SW 1271 (cell line): ENCODE measurements at regions not wholly inside any gene's neighbourhood (a gene's known extent, or its start where the extent isn't known, plus 50 kb on each side); places are given as distances from the start of the nearest gene placed in this dataset.
"Not testable (repeated sequence)": the region's sequence is repeated elsewhere in the genome, so short reads cannot be mapped to it uniquely, and the experiment has no call there.

Experiments used
- DNase-seq, 2 experiments: peaks; one replicate each; lab custom pipeline; 2025; lab: John Stamatoyannopoulos, UW

DNA sequence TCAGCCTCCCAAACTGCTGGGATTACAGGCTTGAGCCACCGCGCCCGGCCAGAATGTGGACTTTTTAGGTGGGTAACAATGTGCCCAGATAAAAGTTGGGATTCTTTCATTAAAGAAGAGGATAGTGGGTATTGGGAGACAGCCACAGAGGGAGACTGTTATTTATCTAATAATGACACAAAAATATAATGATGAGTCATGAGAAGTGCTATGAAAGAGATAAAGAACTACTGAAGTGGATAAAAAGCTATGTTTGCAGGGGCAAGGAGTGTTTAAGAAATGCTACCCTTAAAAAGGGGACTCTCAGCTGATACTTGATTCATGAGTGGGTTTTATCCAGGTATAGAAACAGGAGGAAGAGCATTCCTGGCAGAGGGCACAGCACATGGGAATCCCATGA, 143.6 kb upstream of the ERCC6L2 start:
- no peak for DNase-seq

DNA sequence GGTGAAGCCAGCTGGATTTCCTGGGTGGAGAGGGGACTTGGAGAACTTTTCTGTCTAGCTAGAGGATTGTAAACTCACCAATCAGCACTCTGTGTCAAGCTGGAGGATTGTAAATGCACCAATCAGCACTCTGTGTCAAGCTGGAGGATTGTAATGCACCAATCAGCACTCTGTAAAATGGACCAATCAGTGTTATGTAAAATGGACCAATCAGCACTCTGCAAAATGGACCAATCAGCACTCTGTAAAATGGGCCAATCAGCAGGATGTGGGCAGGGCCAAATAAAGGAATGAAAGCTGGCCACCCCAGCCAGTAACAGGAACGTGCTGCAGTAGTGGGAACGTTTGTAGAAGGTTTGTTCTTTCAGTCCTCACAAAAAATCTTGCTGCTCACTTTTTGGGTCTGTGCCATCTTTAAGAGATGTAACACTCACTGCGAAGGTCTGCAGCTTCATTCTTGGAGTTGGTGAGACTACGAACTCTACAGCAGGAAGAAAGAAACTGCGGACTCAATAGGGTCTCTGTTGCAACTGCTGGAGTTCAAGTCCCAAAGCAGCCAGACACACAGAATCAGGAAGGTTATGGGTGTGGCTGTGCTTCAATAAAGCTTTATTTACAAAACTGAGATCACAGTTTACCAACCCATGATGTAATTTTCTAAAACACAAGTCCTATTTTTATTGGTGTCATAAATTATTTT, 145.7 kb upstream of the ERCC6L2 start:
- DNase-seq: no peak

DNA sequence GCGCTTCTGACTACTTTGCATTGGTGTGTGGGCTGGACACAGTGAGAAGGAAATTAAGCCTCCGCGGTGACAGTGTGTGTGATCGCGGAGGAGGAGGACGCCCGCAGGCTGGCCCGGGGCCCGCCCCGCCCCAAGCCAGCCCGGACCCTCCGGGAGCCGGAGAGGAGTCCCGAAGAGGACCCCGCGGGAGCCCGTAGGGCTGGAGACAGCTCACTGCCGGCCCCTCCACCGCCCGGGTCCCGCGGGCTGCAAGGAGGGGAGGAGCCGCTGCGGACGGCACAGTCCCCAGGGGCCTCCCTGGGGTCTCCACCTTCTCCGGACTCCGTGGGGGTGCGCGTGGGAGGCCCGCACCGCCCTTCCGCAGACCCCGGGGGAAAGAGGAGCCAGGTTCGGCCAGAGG, 146.4 kb upstream of the ERCC6L2 start:
- no peak for DNase-seq

DNA sequence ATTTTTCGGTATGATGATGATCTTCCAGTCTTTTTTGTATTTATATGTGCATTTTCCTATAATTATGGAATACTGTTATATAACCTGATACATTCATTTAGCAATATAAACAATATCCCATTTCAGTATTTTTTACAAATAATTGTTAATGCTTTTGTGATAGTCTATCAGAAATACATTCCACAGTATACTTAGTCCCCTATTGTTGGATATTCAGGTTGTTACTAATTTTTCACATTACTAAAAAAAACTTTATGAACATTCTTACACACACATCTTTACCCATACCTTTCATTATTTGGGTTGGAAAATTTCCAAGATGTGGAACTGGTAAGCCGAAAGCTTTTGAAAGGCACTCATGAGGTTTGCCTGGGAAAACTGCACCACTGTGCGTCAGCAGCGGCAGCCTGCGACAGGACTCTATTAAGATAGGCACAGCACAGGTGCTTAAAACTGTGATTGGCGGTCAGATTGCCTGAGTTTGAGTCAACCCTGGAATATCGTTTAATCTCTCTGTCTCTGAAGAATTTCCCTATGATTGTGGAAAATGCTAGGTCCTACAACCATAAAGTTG, 147.5 kb upstream of the ERCC6L2 start:
- no peak for DNase-seq

DNA sequence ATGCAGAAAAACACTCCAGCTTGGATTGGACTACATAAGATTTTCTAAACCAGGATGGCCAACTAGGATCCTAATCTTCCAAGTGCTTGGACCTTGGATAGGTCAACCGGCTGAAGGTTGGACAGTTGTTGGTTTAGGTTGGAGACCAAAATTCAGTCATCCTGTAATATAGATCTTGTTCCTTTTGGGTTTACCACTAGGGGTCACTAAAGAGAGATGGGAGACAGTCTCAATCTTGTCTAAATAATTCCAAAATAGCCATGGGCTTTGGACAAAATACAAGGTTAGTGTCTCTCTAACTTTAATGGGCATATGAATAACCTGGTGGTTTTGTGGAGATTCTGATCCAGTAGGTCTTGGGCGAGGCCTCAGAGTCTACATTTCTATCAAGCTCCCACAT, 148.7 kb upstream of the ERCC6L2 start:
- DNase-seq: peak in 1 of 2 experiments; percentile 57

DNA sequence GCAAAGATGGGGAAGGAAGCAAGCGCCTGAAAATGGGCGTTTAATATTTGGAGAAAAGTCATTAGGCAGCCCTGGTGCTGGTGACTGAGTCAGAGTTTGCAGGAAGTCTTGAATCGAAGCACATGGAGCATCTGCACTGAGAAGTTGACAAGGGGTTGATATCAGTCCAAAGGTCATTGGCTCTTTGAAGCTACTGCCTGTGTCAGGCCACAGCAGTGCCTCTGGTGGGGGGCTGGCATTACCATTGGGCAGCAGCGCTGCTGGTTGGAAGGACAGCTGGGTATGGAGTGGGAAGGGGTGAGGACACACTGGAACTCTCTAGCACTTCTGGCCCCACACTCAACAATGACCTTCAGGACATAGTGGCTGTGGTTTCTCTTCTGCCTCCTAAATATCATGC, 150.4 kb upstream of the ERCC6L2 start:
- no peak for DNase-seq

DNA sequence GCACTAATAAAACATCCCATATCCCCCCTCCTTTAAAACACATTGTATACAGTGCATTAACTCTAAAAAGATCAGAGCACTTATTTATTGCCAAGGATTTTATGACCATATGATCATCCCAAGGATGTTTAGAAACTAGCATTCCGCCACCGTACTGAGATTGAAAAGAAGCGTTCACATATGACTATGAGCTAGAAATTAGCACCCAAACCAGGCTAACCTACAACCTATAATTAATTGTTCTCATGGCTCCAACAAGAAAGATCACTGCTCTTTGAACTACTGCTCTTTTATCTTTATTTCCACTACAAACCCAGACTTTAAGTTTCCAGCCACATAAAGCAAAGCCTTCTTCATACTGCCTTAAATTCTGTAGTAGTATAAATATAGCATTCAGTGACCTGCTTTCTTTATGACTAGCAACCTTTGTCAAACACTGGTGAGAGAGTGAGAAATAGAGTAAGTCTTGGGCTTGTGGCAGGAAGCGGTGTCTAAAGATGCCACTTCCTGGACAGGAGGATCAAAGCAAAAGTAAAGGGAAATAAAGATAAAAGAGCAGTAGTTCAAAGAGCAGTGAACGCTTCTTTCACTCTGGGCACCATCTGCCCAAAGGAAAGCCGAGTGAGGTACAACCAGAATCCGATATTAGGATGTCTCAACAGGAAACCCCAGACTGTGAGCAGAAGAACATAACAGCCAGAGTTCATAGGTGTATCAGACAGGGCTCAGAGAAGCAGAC, 151.1 kb upstream of the ERCC6L2 start:
- DNase-seq: no peak

DNA sequence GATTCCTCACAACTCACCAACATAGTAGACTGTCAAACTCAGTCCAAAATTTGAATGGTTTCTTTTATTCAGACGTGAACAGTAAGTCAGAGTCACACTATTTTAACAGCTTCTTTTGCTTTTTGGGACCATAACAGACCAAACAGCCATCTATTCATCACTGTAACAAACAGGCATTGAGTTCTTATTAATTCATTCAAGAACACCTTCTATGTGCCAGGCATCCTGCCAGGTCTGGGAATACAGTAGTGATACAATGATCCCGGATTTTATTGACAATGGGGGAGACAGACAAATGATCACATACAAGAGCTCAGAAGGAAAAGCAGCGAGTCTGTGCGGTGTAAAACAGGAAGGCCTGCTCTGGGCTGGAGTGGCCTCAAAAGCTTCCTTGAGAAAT, 153.3 kb upstream of the ERCC6L2 start:
- no peak for DNase-seq

DNA sequence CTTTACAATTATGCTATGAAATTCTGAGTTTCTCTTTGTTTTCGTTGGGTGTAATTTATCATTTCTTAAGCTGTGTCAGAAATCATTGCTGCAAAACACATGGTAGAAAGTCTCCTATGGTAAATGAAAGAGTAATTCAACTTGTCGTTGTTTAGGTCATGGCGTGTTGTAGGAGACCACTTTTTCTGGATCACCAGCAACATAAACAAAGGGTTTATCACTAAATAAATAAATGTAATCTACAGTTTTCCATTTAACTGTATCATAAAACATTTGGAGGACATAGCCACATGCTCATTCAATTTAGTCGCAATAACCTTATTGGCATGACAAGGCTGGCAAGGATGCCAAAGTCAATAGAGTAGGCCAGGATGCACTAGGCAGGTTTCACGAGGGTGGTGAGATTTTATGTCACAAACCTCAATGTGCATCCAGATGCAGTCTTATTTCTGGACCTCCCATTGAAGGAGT, 154.4 kb upstream of the ERCC6L2 start:
- DNase-seq: no peak

DNA sequence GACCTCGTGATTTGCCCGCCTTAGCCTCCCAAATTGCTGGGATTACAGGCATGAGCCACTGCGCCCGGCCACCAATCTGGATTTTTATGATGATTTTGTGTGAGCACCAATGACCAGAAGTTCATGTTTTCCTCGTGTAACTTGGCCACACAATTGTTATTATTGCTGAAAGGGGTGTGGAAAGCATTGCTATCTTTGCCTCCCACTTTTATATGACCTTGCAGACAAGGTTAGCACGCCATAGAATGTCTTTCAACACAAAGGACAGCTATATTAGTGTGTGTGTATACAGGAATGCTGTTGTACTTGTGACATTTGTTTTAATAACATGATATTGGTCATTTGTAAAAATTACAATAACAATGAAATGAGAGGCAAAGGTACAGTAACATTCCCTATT, 155.0 kb upstream of the ERCC6L2 start:
- DNase-seq: no peak

DNA sequence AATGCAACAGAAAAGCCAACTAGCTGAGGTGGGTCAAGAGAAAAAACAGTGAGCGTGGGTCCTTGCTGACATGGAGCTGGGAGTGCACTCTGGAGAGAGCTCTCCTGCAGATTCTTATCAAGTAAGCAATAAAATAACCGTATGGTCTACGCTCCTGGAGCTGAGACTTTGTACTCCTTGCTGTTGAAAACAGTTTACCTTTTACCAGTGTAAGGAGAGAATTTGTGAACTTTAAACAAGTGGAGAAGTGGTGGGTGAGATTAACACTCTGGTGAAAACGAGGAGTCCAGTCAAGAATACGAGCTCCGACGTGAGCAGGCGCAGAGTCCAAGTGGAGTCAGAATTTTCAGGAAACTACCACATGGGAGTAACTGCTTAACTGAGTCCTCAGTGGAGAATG, 156.1 kb upstream of the ERCC6L2 start:
- DNase-seq: no peak

DNA sequence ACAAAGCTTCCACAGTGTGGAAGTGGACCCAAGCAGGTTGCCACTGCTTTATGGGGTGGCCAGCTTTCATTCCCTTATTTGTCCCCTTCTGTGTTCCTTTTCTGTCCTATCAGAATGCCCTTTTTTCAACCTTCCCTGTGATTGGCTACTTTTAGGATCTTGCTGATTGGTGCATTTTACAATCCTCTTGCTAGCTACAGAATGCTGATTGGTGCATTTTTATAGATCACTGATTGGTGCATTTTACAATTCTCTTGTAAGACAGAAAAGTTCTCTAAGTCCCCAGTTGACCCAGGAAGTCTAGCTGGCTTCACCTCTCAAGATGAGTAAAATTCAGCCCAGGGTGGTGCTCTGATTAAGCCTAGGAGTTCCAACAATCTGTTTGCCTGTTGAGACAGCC, 157.2 kb upstream of the ERCC6L2 start:
- DNase-seq: no peak

DNA sequence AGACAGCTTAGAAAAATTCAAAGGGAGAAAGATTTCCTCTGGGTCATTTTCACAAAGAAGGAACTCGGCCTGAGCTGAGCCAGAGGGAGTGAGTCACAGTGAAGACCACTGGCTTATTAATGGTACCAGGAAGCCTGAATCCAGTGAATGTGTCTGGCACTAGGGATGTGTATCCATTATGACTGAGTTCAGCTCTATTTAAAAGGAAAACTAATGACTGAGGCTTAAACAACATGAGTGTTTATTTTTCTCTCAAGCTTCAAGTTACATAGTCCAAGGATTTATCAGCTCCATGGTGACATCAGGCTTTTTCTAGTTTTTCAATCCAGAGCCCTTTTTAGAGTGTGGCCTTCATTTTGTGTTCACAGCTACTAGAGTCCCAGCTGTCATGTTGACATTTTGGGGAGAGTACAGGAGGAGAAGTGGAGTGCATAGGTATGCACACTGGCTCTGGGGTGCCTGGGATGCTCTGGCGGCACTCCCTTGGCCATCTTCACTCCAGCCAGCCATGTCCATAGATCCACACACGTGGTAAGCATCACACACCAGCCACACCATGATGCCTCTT, 159.5 kb upstream of the ERCC6L2 start:
- no peak for DNase-seq

DNA sequence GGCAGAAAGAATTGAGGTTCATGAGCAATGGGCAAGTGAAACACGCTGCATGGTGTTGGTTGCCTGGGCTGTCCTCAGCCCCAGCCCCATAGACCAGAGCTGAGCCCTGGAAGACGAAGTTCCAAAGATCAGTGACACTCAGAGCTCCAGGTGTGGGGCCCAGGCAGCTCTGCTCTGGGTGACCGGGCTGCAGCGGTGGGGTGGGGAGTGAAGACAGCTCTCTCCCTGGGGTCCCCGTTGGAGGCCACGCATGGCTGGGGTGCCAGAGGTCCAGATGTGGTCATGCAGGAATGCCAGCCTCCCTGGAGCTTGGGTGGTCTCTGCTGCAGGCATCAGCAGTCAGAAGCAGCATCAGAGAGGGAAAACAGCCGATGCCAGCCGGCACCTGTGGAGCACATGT, 165.0 kb upstream of the ERCC6L2 start:
- no peak for DNase-seq

DNA sequence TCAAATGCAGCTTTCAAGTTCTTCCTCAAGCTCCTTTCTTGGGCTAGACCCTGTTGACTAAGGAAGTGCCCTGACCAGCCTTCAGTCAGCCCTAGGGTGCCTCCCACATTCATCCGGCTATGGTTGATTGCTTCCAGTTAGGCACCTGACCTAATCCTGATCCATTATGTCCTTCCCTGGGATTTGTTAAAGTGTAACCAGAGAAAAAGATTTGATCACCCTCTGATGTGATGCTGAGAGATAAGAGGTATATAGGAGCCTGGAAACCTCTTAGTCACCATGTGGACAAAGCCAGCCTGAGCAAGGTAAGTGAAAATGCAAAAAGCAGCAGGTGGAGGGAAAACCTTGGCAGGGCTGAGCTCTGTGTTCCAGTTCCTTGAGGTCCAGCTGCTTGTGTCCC, 178.8 kb upstream of the ERCC6L2 start:
- DNase-seq: no peak

DNA sequence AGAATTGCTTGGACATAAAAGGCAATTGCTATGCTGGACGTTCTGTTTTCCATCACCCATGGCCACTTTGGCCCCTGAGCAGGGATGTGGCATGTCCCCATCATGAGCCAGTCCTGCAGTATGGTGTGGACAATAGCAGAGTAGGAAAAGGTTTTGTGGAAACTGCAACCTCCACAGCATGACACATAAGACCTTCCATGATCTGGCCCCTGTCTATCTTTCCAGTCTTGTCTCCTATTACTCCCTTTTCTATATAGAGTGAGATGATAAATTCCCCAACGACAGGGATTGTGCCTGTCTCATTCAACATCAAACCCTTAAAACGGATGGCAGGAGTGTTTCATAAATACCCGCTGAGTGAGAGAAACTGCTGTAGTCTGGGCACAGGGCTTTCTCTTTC, 174.7 kb upstream of the PTCH1 start:
- no peak for DNase-seq

DNA sequence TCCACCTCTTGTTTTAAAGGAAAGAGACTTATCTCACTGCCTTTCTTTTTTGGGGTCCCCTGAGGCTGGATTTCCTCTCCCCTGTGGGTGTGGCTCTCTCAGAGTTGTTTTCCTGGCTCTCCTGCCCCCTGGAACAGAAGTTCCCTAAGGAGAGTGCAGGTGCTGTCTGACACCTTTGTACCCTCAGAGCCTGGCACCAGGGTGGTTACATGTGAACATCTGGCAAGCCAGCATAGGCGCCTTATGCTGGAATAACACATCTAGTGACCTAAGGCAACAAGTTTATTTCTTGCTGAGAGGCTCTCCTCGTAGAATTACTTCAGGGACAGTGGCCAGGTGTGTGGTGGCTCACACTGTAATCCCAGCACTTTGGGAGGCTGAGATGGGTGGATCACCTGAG, 172.9 kb upstream of the PTCH1 start:
- DNase-seq: no peak

DNA sequence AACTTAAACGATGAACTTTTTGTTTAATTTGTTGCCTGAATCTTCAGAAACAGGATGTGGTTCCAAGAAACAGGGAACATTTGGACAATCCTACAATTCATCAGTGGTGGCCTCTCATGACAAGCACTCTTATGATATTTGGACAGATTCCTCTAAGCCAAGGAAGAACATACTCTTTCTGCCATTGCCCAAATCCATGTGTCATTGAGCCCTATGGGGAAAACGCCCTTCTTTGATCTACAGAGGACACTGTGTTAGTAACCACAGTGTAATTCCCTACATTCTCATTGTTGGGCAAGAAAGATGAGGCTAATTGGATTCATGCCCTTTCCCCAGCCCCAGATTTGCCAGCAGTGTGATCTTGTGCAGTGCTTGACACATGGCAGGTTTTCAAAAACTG, 167.7 kb upstream of the PTCH1 start:
- DNase-seq: no peak

DNA sequence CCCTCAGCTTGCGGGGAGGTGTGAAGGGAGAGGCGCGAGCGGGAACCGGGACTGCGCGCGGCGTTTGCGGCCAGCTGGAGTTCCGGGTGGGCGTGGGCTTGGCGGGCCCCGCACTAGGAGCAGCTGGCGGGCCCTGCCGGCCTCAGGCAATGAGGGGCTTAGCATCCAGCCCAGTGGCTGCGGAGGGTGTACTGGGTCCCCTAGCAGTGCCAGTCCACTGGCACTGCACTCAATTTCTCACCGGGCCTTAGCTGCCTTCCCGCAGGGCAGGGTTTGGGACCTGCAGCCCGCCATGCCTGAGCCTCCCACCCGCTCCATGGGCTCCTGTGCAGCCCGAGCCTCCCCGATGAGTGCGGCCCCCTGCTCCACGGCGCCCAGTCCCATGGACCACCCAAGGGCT, 163.5 kb upstream of the PTCH1 start:
- not testable (repeated sequence) for DNase-seq

DNA sequence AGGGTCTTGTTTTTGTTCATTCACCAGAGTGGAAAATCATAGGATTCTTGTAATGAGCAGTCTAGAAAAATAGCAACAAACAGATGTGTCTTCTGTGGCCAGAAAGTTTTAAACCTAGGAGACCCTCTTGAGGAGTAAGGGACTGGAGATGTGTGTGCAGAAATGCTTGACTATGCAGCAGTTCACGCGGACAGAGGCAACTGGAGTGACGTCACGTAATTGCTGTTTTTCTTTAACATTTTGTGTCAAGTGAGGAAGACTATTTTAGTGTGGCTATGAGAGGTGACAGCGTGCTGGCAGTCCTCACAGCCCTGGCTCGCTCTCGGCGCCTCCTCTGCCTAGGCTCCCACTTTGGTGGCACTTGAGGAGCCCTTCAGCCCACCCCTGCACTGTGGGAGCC, 163.1 kb upstream of the PTCH1 start:
- DNase-seq: no peak

DNA sequence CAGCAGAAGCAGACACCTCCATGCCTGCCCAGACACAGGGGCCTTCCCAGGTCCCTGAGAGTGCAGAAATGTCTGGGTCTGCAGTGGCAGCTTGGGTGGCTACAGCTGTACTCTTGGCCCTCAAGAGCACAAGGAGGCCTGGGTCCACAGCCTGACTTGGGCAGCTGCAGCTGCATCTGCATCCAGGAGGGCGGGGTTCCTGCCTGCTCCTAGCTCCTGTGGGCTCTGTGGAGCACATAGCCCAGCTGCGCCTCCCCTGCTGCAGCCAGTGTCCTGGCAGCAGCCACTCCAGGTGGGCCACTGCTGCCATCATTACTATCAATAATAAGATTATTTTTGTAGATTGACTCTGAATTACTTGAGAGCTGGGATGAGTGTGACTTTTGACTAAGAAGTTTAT, 162.0 kb upstream of the PTCH1 start:
- no peak for DNase-seq

DNA sequence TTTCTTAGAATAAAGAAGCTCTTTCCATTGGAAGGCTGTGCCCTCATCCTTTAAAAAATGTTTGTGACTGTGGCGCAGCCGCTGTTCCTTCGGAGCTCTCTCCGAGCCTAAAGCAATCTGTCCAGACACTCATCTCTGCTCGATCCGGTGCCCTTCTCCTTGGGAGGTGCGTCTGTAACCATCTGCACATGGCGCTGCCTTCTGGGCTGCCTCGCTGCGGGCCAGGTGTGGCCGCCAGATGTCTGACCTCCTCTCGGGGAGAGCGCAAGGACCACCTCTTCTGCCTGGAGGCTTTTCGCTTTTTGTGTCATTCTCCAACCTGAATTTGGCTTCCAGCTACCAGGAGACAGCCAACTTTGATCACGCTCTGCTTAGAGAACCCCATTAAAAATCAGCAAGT, 153.4 kb upstream of the PTCH1 start:
- DNase-seq: no peak

DNA sequence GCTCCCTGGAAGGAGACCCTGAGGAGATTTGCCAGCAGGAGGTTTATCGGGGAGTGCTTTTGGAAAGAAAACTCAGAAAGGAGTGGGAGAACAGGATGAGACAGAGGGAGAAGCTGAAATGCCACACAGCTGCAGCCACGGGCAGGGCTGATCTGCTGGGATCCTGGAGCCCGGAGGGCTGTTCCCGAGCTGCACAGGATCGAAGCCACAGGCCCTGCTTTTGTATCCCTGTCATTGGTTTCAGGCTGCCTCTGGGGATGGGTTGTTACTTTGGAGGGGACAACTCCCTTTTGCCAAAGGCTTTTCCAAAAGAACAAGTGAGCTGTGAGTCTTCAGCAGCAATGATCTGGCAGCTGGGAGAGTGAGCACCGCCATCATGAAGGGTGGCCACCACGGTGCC, 152.5 kb upstream of the PTCH1 start:
- no peak for DNase-seq
